SKM-1 (cell line): ENCODE measurements at regions not wholly inside any gene's neighbourhood (a gene's known extent, or its start where the extent isn't known, plus 50 kb on each side); places are given as distances from the start of the nearest gene placed in this dataset.
"Not testable (repeated sequence)": the region's sequence is repeated elsewhere in the genome, so short reads cannot be mapped to it uniquely, and the experiment has no call there.

Experiments
- DNase-seq: peaks from one replicate; lab custom pipeline; 2025; ENCODE audit not compliant: unreplicated experiment; lab: John Stamatoyannopoulos, UW

- DNase-seq: no peak
Measured at GRCh38 chr6:92114091-92114675, 1305.2 kb downstream of the EPHA7 start.

GRCh38 chr6:92111386-92111785 is 1308.0 kb downstream of the EPHA7 start:
- DNase-seq: no peak

DNA sequence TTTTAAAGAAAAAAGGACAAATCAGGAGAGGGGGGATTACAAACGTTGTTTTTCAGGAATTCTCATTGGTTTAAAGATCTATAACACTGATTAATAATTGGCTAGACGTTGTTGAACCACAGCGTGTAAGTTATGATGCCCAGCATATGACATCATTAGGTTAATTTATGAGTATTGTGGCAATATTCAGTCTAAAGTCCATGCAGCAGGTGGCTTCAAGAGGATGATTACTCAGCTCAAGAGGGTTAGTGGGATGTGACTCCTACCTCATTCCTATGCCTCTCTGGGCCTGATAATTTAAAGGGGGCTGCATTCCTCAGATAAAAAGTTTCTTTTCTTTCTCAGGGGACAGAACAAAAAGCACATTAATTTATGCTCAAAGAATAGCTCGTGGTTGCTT is 1309.0 kb downstream of the EPHA7 start:
- no peak for DNase-seq

- no peak for DNase-seq
Measured at GRCh38 chr6:92109956-92110355, 1309.4 kb downstream of the EPHA7 start.

DNA sequence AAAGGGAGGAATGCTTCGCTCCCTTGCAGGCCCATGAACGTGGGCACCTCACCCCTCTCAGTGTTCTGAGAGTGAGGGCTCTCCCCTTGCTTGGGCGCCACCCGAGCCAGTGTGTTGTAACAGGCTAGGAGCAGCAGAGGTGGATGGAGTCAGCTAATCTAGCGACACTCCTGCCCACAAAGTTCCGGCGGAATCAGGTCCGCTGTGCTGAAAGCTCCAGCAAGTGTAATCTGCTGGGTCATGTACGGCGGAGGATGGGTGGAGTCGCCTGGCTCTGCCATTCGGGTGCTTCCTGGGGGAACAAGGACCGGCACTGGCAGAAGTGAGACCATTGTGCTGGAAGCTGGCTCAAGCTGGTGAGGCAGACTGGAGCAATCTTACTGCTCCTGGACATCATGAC is 1310.1 kb downstream of the EPHA7 start:
- no peak for DNase-seq

DNA sequence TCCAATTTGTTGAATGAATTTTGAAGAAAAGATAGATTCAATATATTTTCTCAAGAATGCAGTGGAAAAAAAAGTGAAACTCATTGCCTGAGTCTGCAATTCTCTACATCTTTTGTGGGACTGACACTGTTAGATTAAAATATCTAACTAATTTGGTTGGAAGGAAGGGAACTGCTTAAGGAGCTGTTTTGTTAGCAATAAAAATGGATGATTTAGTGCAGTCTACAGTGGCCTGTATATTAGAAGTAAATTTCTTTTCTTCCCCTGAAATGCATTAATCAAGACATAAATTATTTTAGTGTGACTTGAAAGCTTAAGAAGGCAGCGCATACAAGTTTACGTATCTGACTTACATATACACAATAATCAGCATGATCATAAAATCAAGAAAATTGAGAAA is 1332.6 kb downstream of the EPHA7 start:
- no peak for DNase-seq

GRCh38 chr6:92083914-92084313 is 1335.4 kb downstream of the EPHA7 start:
- DNase-seq: not testable (repeated sequence)

GRCh38 chr6:92072387-92072786 is 1347.0 kb downstream of the EPHA7 start:
- no peak for DNase-seq

- no peak for DNase-seq
Measured at GRCh38 chr6:92069781-92070180, 1349.6 kb downstream of the EPHA7 start.

DNA sequence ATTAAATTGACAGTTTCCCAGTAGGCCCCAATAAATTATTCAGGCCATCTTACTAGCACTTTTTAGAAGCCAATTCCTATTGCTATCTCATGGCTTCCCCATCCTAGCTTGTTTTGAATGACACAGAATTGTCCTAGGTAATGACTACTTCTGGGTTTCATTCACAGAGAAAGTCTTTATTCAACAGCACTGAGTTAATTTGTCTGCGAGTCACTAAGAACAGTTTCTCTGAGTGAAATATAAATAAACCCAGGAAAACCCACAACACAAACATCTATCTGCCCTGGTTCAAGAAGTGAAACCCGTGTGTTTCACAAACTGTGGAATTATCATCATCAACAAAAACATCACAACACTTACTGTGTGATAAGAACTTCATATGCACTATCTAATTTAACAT is 1366.8 kb downstream of the EPHA7 start:
- no peak for DNase-seq

DNA sequence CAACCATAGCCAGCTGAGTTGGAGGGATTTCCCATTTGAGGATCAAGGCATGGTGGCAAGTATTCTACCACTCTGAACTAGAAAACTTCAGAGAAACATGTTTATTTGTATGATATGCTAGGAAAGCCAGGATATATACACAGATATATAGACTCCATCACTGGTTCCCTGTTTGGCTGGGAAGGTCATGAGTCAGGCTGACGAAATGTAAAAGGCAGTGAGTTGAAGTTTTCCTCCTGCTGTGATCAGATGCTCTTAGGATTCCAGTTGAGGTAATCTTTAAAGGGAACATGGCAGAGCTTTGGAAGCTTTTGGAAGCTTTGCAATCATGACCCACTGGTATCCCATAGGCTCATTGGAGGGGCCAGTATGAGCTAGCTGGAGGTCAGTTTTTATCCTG is 1369.1 kb downstream of the EPHA7 start:
- no peak for DNase-seq

DNA sequence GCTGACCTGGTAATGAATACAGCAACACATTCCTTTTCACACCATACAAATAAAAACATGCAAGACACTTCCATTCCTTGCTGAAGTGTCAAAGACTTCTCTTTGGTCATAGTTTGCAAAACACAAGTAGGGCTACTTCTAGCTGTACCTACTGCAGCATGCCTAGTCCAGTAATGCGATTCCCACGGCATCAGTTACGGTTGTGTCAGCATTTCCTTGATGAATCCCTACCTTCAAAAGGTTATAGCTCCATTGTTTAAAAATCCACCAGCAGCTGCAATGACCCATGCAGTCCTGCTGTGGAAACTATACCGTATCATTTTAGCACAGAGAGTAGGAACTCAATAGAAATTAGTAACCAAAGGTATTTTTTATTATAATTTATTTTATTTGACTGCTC is 1371.5 kb downstream of the EPHA7 start:
- no peak for DNase-seq

DNA sequence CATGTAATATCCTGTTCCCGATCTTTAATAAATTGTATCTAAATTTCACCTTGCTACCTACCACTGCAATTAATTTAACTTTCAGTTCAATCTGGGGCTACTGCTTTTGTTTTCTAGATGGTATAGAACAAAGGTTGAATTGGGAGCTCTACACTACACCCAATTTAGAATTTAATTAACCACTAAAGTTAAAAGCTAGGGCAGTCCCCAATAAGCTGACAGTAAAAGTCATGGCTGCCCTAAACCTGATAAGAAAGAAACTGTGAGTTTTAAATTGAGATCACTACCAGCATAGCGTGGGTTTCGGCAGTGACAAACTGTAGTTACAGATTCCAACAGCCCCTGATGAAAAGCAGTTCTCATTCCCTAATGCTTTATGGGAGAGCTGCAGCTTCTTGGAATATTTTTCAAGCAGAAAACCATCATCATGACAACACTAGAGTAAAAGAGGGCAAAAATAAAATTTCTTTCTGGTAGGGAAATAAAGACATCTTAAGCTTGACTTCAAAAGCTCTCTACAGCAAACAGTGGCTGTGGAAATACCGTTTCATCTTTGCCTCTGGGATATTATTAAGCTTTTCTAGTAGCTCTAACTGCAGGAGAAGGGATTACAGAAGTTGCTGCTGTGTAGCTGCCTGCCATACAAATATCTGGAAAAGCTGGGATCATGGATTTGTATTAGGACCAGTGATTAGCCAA is 1372.1 kb downstream of the EPHA7 start:
- DNase-seq: no peak

GRCh38 chr6:92044312-92044711 is 1375.0 kb downstream of the EPHA7 start:
- DNase-seq: no peak

DNA sequence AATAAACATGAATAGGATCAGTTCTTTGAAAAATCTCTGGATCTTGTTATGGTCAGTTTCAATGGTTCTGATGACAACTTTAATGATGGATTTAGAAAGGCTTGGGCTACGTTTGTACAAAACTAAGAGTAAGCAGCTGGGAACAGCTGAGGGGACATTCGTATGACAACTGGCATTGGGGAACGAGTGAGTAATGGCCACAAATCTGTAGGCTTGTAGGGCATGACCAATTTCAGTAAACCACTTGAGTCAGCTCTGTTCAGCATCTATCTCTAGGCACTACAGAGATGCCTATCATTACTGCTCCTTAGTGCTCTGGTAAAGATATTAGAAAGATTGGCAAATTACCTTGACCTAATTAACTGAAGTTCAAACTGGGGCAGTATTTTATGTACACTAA is 1375.6 kb downstream of the EPHA7 start:
- DNase-seq: no peak

- no peak for DNase-seq
Measured at GRCh38 chr6:92026878-92027277, 1392.5 kb downstream of the EPHA7 start.

DNA sequence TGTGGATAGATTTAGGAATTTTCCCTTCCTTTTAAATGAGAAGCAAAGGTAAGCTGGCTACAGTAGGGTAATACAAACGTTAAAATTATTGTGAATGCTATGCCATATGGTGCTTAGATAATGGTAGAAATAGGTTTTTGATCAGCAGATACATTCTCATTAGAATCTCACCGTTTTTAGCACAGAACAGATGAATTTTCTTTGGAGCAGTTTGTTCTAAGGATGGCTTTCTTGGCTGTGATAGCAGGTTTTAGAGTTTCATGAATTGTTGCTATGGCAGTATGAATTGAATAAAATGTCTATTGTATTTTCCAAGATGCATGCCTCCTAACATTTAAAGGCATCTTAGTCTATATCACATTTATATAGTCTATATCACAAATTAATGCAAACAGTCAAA is 1394.5 kb downstream of the EPHA7 start:
- DNase-seq: no peak

DNA sequence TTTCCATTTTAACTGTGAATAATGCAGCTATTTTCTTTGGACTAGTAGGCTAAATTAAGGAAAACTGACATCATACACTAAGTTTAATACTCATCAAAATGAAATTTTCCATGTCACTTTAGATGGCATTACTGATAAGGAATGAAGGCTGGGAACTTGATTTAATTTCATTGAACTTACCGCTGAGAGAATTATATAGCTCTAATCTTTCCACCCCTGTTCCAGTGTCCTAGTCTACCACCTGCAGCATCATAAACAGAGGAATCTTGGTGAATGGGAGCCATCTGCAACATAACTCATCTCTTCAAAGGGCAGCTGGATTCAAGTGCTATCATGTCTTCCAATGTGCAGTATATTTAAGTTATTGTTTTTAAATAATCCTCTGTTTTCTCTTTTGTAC is 1395.2 kb downstream of the EPHA7 start:
- no peak for DNase-seq

DNA sequence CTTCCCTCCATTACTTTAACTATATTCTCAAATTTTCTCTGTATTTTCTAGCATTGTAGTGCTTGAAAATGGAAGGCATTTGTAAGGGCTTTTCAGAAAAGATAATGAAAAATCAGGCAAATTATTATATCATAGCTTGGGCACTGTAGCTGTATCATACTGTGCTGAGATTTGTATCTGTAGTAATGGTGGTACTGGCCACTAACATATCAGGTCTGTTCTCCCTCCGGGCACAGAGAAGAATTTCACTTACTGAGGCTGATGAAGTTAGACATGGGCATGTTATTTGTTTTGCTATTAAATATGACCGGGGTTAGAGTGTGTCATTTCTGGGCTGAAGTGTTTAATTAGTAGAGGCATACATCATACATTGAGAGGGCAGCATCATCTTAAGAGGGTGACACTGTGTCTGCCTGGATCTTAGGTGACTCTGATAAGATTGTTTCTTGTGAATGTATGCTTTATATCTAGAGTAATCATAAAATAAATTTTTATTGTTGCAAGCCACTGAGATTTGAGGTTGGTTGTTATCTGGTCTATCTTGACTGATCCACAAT is 1395.9 kb downstream of the EPHA7 start:
- no peak for DNase-seq

GRCh38 chr6:92011681-92012245 is 1407.6 kb downstream of the EPHA7 start:
- no peak for DNase-seq

DNA sequence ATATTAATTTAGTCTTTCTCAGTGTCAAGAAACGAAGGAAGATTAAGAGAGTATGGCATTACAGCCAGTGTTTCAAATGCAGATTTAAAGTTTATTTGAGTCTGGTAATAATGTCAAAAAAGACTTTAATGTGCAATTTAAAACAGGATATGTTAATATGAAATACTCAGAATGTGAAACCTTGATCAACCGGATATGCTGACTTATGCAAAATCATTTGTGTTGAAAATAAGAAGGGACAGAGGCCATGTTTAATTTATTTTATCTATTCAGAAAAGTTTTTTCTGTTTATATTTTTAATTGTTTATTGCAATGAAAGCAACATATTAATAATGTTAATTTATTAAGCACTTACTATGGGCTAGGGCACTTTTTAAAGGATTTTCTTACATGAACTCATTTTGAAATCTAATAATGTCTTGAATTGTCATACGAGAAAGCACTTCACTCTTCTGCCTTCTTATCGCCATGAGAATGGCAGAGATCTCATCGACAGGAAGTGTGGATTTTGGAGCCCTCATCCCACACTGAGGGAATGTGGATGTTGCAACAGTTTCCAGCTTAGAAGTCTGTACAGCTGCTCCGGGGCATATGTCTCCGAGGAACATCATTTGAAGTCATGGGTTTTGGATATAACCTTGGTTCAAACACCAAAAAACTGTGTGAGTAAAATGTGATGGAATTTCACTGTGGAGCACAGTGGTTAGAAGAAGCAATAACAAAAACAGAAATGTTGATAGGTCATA is 1410.4 kb downstream of the EPHA7 start:
- no peak for DNase-seq

GRCh38 chr6:92000112-92000511 is 1413.2 kb upstream of the MAP3K7 start:
- DNase-seq: no peak
